Right lobe of liver (tissue), 6 donors: ENCODE measurements at regions not wholly inside any gene's neighbourhood (a gene's known extent, or its start where the extent isn't known, plus 50 kb on each side); places are given as distances from the start of the nearest gene placed in this dataset.

ENCODE experiments used
- ATAC-seq, 4 donors: fragments of 200-7000 bp; cut with Tn5 transposase; one replicate each; pipeline ENCODE4 v1.9.1; 2020; ENCODE audit warnings: mild to moderate bottlenecking in 4 of 4, moderate library complexity in 4 of 4
- DNase-seq, 3 donors: peaks; one replicate each; pipeline ENCODE4 v3.0.0-alpha.2; 2020
- H3K27ac ChIP-seq, 3 donors: fragments of 200-600 bp; one replicate each; pipeline ENCODE4 v1.8.0; 2022
- H3K27me3 ChIP-seq, 2 donors: fragments of 200-600 bp; one replicate each; pipeline ENCODE4 v1.8.0; 2022
- H3K36me3 ChIP-seq, 4 donors: fragments of 200-600 bp; sonication (generic) in 1 of 4; one replicate each; pipeline versions ENCODE4 v1.5.1 to v1.8.0; 2017 to 2022; ENCODE audit warnings: control low read depth in 1 of 4
- H3K4me1 ChIP-seq, 4 donors: fragments of 200-600 bp; sonication (generic) in 1 of 4; one replicate each; pipeline versions ENCODE4 v1.5.1 to v1.8.0; 2017 to 2022; ENCODE audit warnings: control low read depth in 1 of 4
- H3K4me3 ChIP-seq, 3 donors: fragments of 200-600 bp; one replicate each; pipeline ENCODE4 v1.8.0; 2022
- H3K9me3 ChIP-seq, 4 donors: fragments of 200-600 bp; sonication (generic) in 1 of 4; one replicate each; pipeline versions ENCODE4 v1.5.1 to v1.8.0; 2017 to 2022; ENCODE audit warnings: control low read depth in 1 of 4
- CTCF ChIP-seq, 4 donors: fragments of 200-600 bp in 3 of 4; fragments of 450-650 bp in 1 of 4; IDR thresholded peaks; one replicate each; pipeline versions ENCODE4 v1.5.1 to v1.8.0; 2016 to 2022; ENCODE audit warnings: antibody characterized with exemption in 4 of 4, mild to moderate bottlenecking in 2 of 4
- POLR2A ChIP-seq: fragments of 450-650 bp; IDR thresholded peaks from one replicate; pipeline ENCODE4 v1.6.1; 2017; ENCODE audit warnings: antibody characterized with exemption, mild to moderate bottlenecking
- WGBS: methylation state at CpG from one replicate; pipeline ENCODE4 v1.1.6; 2018; ENCODE audit warnings: low coverage, low lambda C conversion rate; ENCODE audit not compliant: insufficient coverage; ENCODE audit errors: missing lambda C conversion rate; 5-methylcytosine and 5-hydroxymethylcytosine counted together
- intact Hi-C, 2 donors: fragments of 100-400 bp; cut with DNase I; formaldehyde crosslinking; loops; one replicate each; pipeline versions ENCODE4 v1.11.2 to v1.14.1; 2022
- donor health status: DM: no; HTN: yes; CAD: no.
- donor health status: DM: no; HTN: no; CAD: no.
- donor health status: DM: no; HTN: no; CAD: no.
- donor health status: DM: no; HTN: yes; CAD: no.
- donor health status: DM: no; HTN: yes; CAD: no.

- TF ChIP-seq POLR2A (no peak), CTCF (IDR thresholded peaks at IDR 0.05) (no peak)
- no peaks in the 10 kb centered on the region for H3K36me3 ChIP-seq
- no peak for ATAC-seq
- H3K27ac ChIP-seq = no peak overlapping the region
- no peaks in the 10 kb centered on the region for H3K4me1 ChIP-seq
- intact Hi-C loops = no loop called here
- no peak overlapping the region for H3K4me3 ChIP-seq
- H3K27me3 ChIP-seq = no peaks in the 10 kb centered on the region
- no peaks in the 10 kb centered on the region for H3K9me3 ChIP-seq
- 26% methylated on average over 5 of the region's 6 CpGs for WGBS
- no peak for DNase-seq
Observed at GRCh38 chr2:166803373-166804000, 84.8 kb upstream of the XIRP2 start.

GRCh38 chr2:166802475-166802874 is 85.8 kb upstream of the XIRP2 start:
- 22% methylated on average over 3 of the region's 3 CpGs for WGBS
- Histone ChIP-seq H3K9me3 (no peaks in the 10 kb centered on the region), H3K4me3 (no peak overlapping the region), H3K27ac (no peak overlapping the region), H3K4me1 (no peaks in the 10 kb centered on the region), H3K27me3 (no peaks in the 10 kb centered on the region), H3K36me3 (no peaks in the 10 kb centered on the region)
- intact Hi-C loops = no loop called here
- ATAC-seq = no peak
- no peak for DNase-seq
- TF ChIP-seq POLR2A (no peak), CTCF (IDR thresholded peaks at IDR 0.05) (no peak)

- DNase-seq (no peak), ATAC-seq (no peak)
- 29% methylated on average over 3 of the region's 3 CpGs for WGBS
- Histone ChIP-seq H3K27me3 (no peaks in the 10 kb centered on the region), H3K4me3 (no peak overlapping the region), H3K27ac (no peak overlapping the region), H3K9me3 (no peaks in the 10 kb centered on the region), H3K36me3 (no peaks in the 10 kb centered on the region), H3K4me1 (no peaks in the 10 kb centered on the region)
- intact Hi-C loops = no loop called here
- TF ChIP-seq CTCF (IDR thresholded peaks at IDR 0.05) = no peak
- TF ChIP-seq POLR2A = no peak
Observed at GRCh38 chr2:166792808-166793207, 95.5 kb upstream of the XIRP2 start.

- H3K27ac ChIP-seq = no peak overlapping the region
- H3K4me1 ChIP-seq = no peaks in the 10 kb centered on the region
- no peaks in the 10 kb centered on the region for H3K9me3 ChIP-seq
- no peak overlapping the region for H3K4me3 ChIP-seq
- DNase-seq = no peak
- 26% methylated on average over 1 of the region's 1 CpG for WGBS
- no peak for ATAC-seq
- no peak for TF ChIP-seq CTCF (IDR thresholded peaks at IDR 0.05)
- no peaks in the 10 kb centered on the region for H3K27me3 ChIP-seq
- intact Hi-C loops = no loop called here
- no peaks in the 10 kb centered on the region for H3K36me3 ChIP-seq
Observed at GRCh38 chr2:166786707-166787106, 101.6 kb upstream of the XIRP2 start.
